ENCODE measurements at regions not wholly inside any gene's neighbourhood (a gene's known extent, or its start where the extent isn't known, plus 50 kb on each side); places are given as distances from the start of the nearest gene placed in this dataset.

GRCh38 chr4:41326776-41327175, 70.0 kb downstream of the UCHL1 start:
- ChIA-PET RAD21 (ENCODE audit: unreplicated experiment) (no interaction called here), SMC1A (ENCODE audit: uncharacterized antibody, unreplicated experiment) (no interaction called here), CTCF (no interaction called here), POLR2A (no interaction called here)
- intact Hi-C loops (cut with micrococcal nuclease; ENCODE audit: unreplicated experiment) (no loop called here), in situ Hi-C loops (cut with MboI) (no loop called here)
- H3K79me2 ChIP-seq (ENCODE audit: control insufficient read depth, insufficient read depth, low read length) = no peaks in the 10 kb centered on the region
- no peaks in the 10 kb centered on the region for H3K27me3 ChIP-seq (replicated peaks in 1 of 2; ENCODE audit: control insufficient read depth in 2 of 2, insufficient read depth in 2 of 2, low read length in 1 of 2)
- no peak for TF ChIP-seq PAX5 (IDR thresholded peaks at IDR 0.05; ENCODE audit: borderline replicate concordance, low read depth, low read length)
- no peak for TF ChIP-seq EGR1 (IDR thresholded peaks at IDR 0.05; ENCODE audit: borderline replicate concordance in 1 of 2, low read depth in 2 of 2, low read length in 2 of 2)
- no peak for TF ChIP-seq GATAD2B (conservative IDR thresholded peaks at IDR 0.05; ENCODE audit: low read depth)
- TF ChIP-seq, protein P1, sequence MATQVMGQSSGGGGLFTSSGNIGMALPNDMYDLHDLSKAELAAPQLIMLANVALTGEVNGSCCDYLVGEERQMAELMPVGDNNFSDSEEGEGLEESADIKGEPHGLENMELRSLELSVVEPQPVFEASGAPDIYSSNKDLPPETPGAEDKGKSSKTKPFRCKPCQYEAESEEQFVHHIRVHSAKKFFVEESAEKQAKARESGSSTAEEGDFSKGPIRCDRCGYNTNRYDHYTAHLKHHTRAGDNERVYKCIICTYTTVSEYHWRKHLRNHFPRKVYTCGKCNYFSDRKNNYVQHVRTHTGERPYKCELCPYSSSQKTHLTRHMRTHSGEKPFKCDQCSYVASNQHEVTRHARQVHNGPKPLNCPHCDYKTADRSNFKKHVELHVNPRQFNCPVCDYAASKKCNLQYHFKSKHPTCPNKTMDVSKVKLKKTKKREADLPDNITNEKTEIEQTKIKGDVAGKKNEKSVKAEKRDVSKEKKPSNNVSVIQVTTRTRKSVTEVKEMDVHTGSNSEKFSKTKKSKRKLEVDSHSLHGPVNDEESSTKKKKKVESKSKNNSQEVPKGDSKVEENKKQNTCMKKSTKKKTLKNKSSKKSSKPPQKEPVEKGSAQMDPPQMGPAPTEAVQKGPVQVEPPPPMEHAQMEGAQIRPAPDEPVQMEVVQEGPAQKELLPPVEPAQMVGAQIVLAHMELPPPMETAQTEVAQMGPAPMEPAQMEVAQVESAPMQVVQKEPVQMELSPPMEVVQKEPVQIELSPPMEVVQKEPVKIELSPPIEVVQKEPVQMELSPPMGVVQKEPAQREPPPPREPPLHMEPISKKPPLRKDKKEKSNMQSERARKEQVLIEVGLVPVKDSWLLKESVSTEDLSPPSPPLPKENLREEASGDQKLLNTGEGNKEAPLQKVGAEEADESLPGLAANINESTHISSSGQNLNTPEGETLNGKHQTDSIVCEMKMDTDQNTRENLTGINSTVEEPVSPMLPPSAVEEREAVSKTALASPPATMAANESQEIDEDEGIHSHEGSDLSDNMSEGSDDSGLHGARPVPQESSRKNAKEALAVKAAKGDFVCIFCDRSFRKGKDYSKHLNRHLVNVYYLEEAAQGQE (IDR thresholded peaks at IDR 0.05; ENCODE audit: low read depth, low read length) = no peak
- TF ChIP-seq MYC (IDR thresholded peaks at IDR 0.05; ENCODE audit: insufficient read depth, insufficient read length, insufficient replicate concordance, low read length, severe bottlenecking) = no peak
- TF ChIP-seq CREB1 (IDR thresholded peaks at IDR 0.05; ENCODE audit: low read depth) = no peak
- no peak for TF ChIP-seq TCF3 (IDR thresholded peaks at IDR 0.05; ENCODE audit: borderline replicate concordance, insufficient read depth, low read depth, low read length)
- TF ChIP-seq ZNF622 (IDR thresholded peaks at IDR 0.05) = no peak
- TF ChIP-seq POU2F2 (IDR thresholded peaks at IDR 0.05; ENCODE audit: borderline replicate concordance, low read depth, low read length) = no peak
- TF ChIP-seq BMI1 (IDR thresholded peaks at IDR 0.05; ENCODE audit: borderline replicate concordance) = no peak
- TF ChIP-seq CTCF (IDR thresholded peaks at IDR 0.05 in 2 of 3, conservative IDR thresholded peaks at IDR 0.05 in 1 of 3; ENCODE audit: control insufficient read depth in 2 of 3, extremely low read depth in 1 of 3, insufficient read depth in 1 of 3, low read depth in 3 of 3, low read length in 3 of 3) = no peak
- no peak for DNase-seq (ENCODE audit: low read depth, low spot score)
- H3K27ac ChIP-seq (ENCODE audit: control insufficient read depth, insufficient read depth) = no peak overlapping the region
- no peaks in the 10 kb centered on the region for H3K9me3 ChIP-seq (replicated peaks; ENCODE audit: control insufficient read depth, insufficient read depth, low read length)
- 56% methylated on average over 1 of the region's 1 CpG for WGBS (ENCODE audit: insufficient coverage, insufficient replicate concordance, low lambda C conversion rate, missing lambda C conversion rate)
- H4K20me1 ChIP-seq (ENCODE audit: control insufficient read depth, insufficient read depth) = no peaks in the 10 kb centered on the region
- BruUV-seq (replicated peaks) = no TSS peak
- no peak overlapping the region for H2AFZ ChIP-seq (ENCODE audit: control insufficient read depth, low read depth, low read length)
- no peak overlapping the region for H3K4me3 ChIP-seq
- ATAC-seq = no peak
- FAIRE-seq = no peak
- no peak overlapping the region for H3K4me2 ChIP-seq (ENCODE audit: control insufficient read depth, insufficient read depth)
- no peaks in the 10 kb centered on the region for H3K4me1 ChIP-seq (ENCODE audit: control insufficient read depth, insufficient read depth, low read length)
- H3K36me3 ChIP-seq (ENCODE audit: control insufficient read depth in 2 of 2, insufficient read depth in 2 of 2, low read length in 1 of 2) = no peaks in the 10 kb centered on the region
- H3K9ac ChIP-seq (ENCODE audit: control insufficient read depth, insufficient read depth, low read length) = no peak overlapping the region
